NCI-H1694 (cell line): ENCODE measurements at regions not wholly inside any gene's neighbourhood (a gene's known extent, or its start where the extent isn't known, plus 50 kb on each side); places are given as distances from the start of the nearest gene placed in this dataset.
A peak's percentile ranks its signal among the peaks of the same experiment; 100 is the strongest.

ENCODE experiments used
- DNase-seq: peaks from one replicate; lab custom pipeline; 2025; lab: John Stamatoyannopoulos, UW

DNA sequence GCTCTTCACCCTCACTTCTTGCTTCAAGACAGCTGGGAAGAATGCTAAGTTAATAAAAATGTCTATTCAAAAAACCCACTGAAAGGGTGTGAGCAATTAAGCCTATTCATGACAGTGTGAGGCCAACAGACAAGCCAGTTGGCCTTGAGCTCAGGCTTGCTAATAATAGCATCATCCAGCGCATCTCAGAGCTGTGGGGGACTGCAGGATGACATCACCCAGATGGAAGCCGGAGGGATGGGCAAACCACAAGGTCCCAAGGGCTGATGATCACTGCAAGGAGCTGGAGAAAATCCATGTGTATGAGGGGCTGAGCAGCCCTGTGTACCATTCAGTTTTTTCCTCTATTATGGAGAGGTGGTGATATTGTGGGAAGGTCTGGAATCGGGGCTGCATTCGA lies 770.4 kb downstream of the TNS3 start:
- no peak for DNase-seq

DNA sequence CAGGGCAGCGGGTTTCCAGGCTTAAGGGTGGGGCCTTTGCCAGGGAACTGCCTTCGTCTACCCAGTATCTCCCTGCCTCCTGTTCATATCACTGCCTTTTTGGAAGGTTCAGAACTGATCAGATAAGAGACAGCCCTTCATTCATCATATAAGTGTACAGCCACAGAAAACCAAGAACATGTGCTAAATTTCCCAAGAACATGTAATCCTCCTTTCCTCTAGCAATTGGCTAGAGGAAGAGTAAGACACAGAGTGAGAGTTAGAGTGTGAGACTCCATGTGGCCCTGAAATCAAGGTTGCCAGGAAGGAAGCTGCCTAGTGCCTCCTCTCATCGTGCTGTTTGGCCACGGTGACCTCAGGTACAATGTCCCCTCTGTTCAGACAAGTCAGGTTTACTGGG lies 770.9 kb downstream of the TNS3 start:
- DNase-seq = no peak

DNA sequence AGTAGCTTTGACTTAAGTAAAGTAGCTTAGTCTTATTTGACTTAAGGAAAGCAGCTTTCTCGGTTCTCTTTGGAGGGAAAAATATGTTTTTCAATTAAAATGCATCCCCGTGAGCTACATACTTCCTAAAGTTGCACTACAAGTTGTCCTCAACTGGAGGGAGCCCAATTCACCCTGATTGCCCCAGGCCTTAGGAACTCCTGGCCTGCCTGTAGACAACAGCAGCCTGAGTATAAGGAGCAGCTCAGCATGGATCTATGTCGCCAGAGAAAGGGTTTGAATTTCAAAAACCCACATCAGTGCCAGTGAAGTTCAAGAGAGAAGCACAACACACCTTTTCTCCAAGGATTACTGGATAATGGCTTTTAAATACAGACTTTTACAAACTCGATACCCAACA lies 772.0 kb downstream of the TNS3 start:
- no peak for DNase-seq

DNA sequence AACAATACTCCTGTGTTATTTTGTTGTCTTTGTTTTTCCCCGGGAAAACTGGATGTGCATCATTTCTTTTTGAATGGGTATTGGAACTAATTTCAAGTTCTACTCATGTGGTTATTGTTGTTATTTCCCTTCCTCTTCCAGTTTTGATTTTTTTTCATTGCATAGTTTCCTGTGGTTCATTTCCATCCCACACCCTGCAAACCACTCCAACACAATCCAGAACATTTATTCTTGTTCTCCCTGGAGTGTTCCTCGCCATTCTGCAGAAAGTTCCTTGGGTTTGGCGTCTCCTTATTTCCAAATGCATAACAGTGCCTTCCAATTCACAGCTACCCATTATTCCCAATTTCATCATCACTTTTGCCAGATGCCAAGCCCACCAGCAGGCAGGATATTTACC lies 775.1 kb downstream of the TNS3 start:
- DNase-seq = no peak

DNA sequence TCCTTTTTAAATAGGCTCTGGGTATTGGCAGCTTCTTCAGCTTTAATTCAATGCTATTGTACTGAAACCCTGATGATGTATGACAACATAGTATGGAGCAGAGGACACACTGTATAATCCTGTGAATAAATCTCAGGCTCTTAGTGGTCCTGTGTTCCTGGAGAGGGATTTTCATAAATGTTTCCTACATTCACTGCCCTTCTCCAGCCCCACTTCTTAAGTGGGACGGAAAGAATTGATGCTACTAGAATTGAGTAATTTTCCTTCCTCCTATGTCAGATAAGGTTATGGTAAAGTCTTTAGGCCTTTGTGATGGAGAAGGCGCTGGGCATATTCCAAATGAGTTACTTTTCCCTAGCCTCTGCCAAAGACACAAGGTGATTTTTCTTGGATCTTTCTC lies 779.4 kb downstream of the TNS3 start:
- no peak for DNase-seq

DNA sequence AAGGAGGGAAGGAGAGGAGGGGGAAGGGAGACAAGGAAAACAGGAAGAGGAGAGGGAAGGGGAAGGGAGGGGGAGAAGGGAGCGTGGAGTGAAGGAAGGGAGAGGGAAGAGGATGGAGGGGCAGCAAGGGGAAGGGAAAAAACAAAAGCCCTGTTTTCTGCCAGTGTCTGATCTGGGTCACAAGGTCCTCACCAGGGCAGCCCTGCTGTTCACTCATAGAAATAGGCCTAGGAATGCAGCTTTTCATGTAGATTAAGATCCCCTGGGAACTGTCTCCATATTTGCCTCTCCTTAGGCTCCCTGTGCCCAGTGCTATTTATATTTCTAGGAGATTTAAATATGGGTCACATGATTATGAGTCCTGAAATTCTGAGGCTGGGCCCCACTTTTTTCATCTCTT lies 790.7 kb downstream of the TNS3 start:
- DNase-seq = no peak

DNA sequence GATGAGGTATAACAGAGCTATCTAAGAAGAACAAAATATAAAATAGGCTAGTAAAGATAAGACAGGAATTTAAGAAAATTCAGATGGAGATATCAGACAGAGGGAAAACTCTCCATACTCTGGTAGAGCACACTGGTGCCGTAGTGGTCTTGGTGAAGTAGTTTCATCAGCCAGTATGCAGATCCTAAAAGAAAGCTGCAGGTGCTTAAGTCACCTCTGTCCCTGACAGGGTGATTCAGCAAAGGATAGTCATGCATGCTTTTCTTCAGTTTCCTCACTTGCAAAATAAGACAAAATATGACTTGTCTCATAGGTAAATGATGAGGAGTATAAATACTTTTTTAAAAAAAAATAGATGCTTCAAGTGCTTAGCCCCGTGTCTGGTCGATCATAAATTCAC lies 794.9 kb downstream of the TNS3 start:
- no peak for DNase-seq

DNA sequence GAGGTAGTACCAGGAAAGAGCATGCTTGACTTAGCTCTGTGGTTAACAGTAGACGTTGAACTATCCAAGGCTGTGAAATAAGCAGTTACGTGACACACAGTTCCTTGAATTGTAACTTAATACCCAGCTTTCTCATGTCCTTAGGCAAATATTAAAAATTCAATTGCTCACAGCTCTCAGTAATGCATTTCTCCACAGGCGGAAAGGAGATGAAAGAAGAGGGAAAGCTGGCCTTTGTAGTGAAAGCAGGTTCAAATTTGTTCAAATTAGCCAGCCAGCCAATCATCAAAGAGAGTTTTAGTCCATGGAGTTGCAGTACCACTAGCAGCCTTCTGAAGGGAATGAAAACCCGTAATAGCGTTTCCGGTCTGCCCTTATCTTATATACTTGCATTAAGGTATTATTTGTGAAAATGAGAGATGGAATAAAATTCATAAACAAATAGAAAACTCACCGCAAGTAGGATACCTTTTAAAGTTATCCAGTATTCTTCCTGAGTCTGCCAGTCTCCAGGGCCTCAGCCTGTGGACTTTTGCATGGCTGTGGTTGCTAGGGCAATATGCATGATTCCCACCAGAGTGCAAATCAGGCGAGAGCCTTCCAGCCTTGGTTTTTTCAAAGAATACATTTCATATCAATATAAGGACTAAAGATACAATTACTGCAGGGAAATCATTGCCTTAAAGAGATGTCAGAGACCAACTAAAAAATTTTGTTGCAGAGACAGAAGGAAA lies 795.5 kb downstream of the TNS3 start:
- no peak for DNase-seq

DNA sequence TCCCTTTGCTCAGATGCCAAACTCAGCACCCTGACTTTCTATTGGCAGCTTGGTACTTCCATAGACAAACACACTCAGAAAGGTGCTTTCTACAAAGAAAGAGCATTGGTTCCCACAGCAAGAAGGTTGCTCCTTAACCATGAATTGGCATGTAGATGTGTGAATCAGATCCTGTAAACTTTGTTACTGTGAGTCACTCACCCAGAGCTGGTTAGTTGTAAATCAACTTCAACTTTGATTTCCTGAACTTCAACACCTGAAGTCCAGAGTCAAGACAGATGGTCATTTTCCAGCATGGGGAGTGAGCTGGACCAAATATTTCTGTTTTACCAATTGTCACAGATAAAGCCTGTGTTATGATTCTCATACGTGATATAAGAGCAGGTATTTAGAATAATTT lies 797.2 kb downstream of the TNS3 start:
- DNase-seq = no peak

DNA sequence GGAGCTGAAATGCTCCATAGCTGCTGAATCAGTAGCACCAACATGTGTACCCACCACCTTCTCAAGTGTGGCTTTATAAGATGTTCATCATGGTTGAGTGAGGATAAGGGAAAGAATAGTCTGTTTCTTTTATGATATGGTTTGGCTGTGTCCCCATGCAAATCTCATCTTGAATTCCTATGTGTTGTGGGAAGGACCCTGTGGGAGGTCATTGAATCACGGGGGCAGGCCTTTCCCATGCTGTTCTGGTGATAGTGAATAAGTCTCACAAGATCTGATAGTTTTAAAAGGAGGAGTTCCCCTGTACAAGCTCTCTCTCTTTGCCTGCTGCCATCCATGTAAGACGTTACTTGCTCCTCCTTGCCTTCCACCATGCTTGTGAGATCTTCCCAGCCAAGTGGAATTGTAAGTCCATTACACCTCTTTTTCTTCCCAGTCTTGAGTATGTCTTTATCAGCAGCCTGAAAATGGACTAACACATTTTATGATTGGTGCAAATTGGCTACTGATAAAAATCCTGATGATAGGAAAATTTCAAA lies 799.9 kb downstream of the TNS3 start:
- no peak for DNase-seq

DNA sequence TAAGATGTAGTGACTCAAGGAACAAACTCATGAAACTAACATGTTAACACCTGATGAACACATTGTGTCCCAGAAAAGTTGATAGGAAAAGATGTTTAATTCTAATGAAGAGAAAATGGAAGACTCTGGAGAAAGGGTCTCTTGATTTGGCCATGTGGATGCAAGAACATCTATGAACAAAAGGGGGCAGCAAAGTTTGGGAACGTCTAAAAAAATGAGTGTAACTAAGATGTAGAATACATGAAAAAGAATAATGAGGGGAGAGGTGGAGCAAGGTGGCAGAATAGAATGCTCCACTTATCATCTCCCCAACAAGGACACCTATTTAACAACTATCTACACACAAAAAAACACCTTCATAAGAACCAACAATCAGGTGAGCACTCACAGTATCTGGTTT lies 805.1 kb downstream of the TNS3 start:
- peak; percentile 16 for DNase-seq

DNA sequence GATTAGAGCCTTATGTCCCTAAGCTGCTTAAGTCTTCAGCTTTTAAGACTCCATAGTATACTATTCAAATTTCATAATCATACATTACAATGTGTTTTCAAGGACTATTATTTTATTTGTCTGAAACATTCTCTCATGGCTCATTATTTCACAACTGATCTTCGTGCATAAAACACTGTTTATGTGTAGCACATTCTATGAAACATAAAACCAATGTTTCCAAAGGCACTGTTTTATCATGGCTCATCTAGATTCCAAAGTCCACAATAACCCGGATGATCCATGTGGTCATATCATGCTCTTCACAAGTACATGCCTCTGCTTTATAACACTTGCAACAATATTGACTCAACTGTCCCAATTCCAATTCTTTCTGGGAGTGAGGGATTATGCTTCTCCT lies 806.1 kb downstream of the TNS3 start:
- no peak for DNase-seq

DNA sequence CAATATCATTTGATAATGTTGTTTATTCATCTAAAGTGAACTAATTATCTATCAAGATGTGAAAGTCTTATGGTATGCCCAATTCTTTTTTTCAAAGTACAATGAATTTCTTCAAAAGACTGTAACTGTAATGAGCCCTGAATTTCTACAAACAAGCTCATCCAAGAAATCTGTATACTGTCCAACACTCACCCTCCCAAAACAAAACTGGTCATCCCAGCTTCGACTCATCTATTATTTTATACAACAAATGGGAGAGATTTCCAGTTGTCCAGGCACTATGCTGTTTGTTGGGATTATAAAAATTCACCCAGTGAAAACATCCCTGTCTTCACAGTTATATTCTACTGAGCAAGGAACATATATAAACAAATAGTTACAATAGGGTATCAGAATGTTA lies 806.9 kb downstream of the TNS3 start:
- no peak for DNase-seq

DNA sequence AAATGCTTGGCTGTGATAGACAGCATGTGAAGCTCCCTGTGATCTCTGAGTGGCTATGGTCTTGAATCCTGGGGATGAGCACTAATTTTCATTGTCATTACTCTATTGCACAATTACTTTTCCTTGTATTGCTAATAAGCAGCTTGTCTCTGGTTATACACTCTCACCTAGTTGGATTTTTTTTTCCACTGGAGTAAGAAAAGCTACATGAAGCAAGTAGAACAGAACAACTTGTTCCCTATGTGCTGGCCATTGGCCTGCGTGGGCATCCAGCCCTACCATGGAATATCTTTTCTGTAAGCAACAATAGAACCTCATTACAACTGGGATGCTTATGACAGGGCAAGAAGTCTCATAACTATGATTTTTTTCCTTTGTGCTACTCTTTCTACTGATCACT lies 807.4 kb downstream of the TNS3 start:
- DNase-seq = no peak

DNA sequence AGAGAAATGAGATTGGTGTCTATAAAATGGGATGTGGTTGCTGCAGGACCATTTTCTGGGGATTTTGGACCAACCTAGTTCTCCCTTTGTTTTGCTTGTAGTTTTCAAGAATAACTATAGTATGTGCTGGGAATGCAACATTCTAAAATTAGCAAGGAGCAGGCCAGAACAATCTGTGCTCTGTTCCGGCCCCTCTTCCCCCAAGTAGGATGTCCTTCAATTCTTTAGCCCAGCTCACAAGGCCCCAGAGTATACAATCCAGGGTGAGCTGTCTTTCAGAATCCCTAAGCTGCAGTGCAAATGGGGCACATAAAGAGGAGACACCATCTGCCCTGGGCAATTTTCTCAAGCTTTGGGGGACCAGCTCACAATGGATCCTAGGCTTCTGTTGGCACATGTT lies 809.1 kb downstream of the TNS3 start:
- DNase-seq = no peak

DNA sequence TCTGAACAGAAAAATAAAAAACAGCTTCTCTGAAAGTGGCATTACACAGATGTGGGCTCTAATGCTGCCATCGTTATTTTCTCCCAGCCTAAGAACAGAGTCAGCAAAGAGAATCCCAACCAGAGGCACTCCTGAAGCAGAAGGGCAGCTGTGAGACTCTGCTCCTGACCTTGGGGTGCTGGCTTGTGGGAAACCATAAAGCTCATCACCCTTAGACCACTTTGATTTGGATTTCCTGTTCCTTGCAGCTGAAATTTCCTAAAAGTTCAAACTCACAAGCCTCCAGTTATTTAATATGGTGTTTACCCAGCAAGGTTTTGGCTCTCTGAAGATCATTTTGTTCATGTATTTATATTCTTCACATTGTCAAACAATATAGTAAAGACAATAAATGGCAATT lies 814.8 kb downstream of the TNS3 start:
- no peak for DNase-seq

DNA sequence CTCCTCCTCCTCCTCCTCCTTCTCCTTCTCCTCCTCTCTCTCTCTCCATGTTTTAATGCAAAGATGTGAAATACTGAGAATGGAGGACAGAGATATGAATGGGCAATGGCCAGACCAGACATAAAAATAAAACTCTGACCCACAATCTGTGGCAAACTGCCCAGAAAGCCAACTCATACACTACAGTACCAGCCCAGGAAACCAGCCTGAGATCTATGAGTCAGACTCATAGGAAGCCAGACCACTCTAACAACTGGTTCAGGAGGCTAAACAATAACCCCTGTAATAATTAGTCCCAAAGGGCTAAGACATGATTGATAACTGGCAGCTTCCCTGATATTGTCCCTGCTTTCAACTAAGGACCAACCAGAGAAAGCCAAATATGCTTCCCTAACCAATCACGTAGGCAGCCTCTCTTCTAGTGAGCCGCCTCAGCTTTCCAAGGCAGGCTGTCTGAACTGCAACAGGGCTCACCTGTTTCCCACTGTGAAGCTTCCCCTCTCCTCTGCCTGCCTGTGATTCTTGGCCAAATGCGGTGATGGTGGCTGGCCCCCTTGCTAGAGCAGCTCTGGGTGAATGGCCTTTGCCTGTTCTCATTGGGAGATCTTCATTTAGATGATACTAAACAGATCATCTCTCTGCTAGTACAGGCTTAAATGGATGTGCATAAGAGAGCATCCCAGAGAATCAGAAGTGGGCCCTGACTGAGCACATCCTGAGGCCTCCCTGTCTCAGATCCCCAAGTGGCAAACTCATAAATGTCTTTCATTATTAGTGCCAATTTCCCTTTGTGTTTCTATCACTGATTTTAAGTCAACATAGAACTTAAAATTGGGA lies 817.6 kb downstream of the TNS3 start:
- DNase-seq = no peak

DNA sequence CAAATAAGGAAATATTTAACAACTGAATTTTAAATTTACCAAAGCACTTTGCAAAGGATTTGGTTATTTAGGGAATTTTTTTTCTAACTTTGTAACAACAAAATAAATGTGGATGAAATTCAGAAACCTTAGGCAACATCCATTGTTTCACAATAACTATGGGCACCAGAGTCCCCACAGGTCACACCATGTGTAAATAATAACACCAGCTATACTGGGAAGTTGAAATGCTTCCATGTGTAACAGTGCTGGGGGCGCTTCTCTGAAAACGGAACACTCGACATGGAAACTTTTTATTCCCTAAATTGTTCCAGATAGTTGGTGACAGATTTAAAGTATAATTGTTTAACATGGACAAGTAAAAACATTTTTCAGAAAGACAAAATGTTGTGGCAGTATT lies 818.6 kb downstream of the TNS3 start:
- DNase-seq = no peak

DNA sequence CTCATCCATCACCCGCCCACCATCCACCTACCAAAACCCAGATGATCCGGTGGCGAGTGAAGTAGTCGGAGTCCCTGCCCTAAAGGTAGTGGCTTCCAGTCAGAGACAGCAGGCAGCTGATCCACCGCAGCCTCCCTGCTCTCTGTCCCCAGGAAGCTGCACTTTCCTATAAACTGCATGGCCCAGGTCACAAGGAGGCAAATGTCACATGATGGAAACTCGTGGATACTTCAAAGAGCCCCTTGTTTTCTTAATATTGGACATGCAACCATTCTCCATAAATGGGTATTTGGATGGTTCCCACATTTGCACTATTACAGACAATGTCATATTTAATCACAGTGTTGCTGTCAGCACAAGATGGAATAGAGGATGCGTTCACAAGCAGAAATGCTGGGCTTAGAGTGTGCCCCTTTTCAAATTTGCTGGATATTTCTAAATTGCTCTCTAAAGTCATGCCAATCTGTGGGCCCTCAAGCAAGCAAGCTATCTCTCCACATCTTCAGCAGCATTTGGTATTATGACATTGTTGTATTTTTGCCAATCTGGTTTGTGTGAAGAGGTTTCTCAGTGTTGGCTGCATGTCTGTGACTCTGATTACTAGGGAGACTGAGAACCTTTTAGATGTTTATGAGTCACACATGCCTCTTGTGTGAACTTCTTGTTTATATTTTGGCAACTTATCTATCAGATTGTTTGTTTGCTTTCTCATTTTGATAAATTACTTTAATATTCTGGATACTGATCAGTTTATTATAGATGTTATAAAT lies 822.0 kb downstream of the TNS3 start:
- DNase-seq = no peak

DNA sequence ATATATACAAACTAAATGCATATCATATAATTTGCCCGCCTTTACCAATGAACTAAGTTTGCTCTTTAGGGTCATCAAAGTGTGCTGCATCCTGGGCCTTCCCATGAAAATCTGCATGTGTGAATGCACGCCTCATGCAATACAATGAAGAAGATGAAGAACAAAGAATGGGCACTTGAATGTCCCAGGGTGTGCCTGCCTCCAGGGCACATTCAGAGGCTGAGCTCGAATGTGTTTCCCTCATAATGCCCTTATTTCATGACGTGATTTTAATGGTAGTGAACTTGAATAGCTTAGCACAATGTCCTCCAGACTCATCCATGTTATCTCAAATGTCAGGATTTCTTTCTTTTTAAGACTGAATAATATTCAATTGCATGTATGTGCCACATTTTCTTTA lies 824.9 kb downstream of the TNS3 start:
- no peak for DNase-seq

DNA sequence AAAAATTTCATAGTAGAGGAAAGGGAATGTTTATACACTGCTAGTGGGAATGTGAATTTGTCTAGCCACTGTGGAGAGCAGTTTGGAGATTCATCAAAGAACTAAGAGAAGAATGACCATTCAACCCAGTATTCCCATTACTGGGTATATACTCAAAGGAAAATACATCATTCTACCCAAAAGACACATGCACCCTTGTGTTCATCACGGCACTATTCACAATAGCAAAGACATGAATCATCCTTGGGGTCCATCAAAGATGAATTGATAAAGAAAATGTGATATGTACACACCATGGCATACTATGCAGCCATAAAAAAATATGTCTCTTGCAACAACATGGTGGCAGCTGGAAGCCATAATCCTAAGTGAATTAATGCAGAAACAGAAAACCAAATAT lies 825.7 kb downstream of the TNS3 start:
- no peak for DNase-seq

DNA sequence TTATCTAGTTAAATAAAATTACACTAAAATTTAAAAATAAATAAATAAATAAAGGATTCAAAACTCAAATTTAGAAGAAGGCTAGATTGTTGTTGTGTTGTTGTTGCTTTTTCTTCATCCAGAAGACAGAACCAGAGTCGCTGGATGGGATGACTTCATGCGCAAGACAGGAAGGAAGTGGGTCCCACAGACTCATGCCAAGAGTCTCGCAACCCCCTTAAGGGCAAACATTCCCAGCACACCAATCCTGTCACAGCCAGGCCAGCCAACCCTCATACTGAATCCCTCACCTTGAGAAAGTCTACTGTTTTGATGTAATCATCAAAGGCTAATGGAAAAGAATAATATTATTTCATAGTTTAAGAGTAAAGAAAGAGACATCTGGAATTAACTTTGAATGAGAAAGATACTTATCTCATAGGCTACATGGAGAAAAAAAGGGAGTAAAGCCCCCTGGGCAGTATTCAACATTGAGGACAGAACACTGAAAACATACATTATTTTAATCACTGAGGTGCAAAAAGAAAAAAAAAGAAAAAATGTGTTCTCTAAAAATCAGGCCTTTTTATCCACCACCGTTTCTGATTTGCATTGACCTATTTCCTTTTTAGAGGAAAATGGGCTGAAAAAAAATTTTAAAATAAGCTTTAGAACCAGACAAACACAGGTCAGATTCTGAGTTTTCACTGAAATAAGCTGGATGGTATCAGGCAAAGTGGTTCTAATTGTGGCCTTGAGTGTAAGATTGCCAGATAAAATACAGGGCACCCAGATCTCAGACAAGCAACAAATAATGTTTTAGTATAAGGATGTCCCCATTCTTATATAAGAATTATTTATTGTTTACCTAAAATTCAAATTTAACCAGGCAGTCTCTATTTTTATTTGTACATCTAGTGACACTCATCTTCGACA lies 826.5 kb downstream of the TNS3 start:
- DNase-seq = no peak
